Activated CD8-positive, alpha-beta T cell treated with anti-CD3 and anti-CD28 coated beads for 36 hours (primary cell): ENCODE measurements at regions not wholly inside any gene's neighbourhood (a gene's known extent, or its start where the extent isn't known, plus 50 kb on each side); places are given as distances from the start of the nearest gene placed in this dataset.
"Not testable (repeated sequence)": the region's sequence is repeated elsewhere in the genome, so short reads cannot be mapped to it uniquely, and the experiment has no call there.

ENCODE experiments used
- ATAC-seq: fragments of 200-7000 bp; cut with Tn5 transposase; one replicate; pipeline ENCODE4 v1.10.0; 2021; ENCODE audit warnings: mild to moderate bottlenecking, moderate library complexity
- CTCF ChIA-PET: fragments of 350-600 bp; sonication (Branson Sonifier 250); formaldehyde crosslinking; loops from one replicate; lab custom pipeline; 2021; ENCODE audit warnings: antibody characterized with exemption; lab: Charles Lee
- POLR2A ChIA-PET: fragments of 350-600 bp; sonication (Branson Sonifier 250); formaldehyde crosslinking; loops from one replicate; lab custom pipeline; 2021; ENCODE audit warnings: antibody characterized with exemption; lab: Charles Lee
- DNase-seq: peaks from one replicate; pipeline ENCODE4 v3.0.0-alpha.2; 2020
- H3K27ac Mint-ChIP-seq: one replicate; pipeline ENCODE4 v1.8.0; 2021; ENCODE audit warnings: mild to moderate bottlenecking, mixed read lengths
- H3K27me3 Mint-ChIP-seq: one replicate; pipeline ENCODE4 v1.8.0; 2021; ENCODE audit warnings: mixed read lengths
- H3K36me3 Mint-ChIP-seq: one replicate; pipeline ENCODE4 v1.8.0; 2021; ENCODE audit warnings: low read depth, mixed read lengths
- H3K4me1 Mint-ChIP-seq: one replicate; pipeline ENCODE4 v1.8.0; 2021; ENCODE audit warnings: low read depth, mixed read lengths
- H3K4me3 Mint-ChIP-seq: one replicate; pipeline ENCODE4 v1.8.0; 2021; ENCODE audit warnings: mild to moderate bottlenecking, moderate library complexity, mixed read lengths
- H3K9me3 Mint-ChIP-seq: one replicate; pipeline ENCODE4 v1.8.0; 2021; ENCODE audit warnings: mixed read lengths
- CTCF ChIP-seq: fragments of 200-600 bp; IDR thresholded peaks from one replicate; pipeline ENCODE4 v1.8.0; 2022; ENCODE audit warnings: antibody characterized with exemption, mild to moderate bottlenecking
- intact Hi-C: fragments of 100-400 bp; cut with micrococcal nuclease; formaldehyde crosslinking; loops from one replicate; pipeline ENCODE4 v1.10.0; 2022

- POLR2A ChIA-PET: no interaction called here
These were observed 703.2 kb downstream of the XPNPEP1 start for GRCh38 chr10:109219935-109220605.

DNA sequence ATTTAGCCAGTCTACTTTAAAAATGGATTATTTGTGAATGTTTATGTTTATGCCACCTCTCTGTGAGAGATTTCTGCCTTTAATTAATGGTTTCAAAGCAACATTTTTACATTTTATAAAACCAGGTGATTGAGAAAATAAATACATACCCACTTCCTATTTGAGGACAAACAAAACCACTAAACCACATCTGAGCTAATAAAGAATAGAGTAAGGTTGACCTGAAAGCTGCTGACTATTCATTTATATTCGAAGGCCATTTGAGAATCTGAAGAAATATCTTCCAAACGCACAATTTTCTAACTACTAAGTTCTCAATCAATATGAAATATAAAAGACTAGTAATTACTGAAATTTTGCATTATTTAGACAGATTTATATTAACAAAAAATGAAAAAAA is 705.1 kb downstream of the XPNPEP1 start:
- Mint-ChIP-seq H3K27ac (no peak overlapping the region), H3K36me3 (no peaks in the 10 kb centered on the region), H3K4me3 (no peak overlapping the region), H3K27me3 (no peaks in the 10 kb centered on the region), H3K4me1 (no peaks in the 10 kb centered on the region), H3K9me3 (no peaks in the 10 kb centered on the region)
- TF ChIP-seq CTCF: no peak
- CTCF ChIA-PET: no interaction called here
- no peak for DNase-seq
- intact Hi-C loops: no loop called here
- POLR2A ChIA-PET: no interaction called here
- no peak for ATAC-seq

More at GRCh38 chr10:109219935-109220605, 703.2 kb downstream of the XPNPEP1 start:
- no peak overlapping the region for H3K4me3 Mint-ChIP-seq
- H3K27me3 Mint-ChIP-seq: no peaks in the 10 kb centered on the region
- ATAC-seq: no peak
- intact Hi-C loops: no loop called here
- DNase-seq: no peak
- H3K9me3 Mint-ChIP-seq: no peaks in the 10 kb centered on the region
- H3K4me1 Mint-ChIP-seq: no peaks in the 10 kb centered on the region
- no peak overlapping the region for H3K27ac Mint-ChIP-seq
- H3K36me3 Mint-ChIP-seq: no peaks in the 10 kb centered on the region
- CTCF ChIA-PET: interaction anchor here (1.1 kb wide), 1 partner anchor 9 kb away, joined by 3 read pairs; no protein-coding TSS in a partner anchor
- TF ChIP-seq CTCF: no peak

DNA sequence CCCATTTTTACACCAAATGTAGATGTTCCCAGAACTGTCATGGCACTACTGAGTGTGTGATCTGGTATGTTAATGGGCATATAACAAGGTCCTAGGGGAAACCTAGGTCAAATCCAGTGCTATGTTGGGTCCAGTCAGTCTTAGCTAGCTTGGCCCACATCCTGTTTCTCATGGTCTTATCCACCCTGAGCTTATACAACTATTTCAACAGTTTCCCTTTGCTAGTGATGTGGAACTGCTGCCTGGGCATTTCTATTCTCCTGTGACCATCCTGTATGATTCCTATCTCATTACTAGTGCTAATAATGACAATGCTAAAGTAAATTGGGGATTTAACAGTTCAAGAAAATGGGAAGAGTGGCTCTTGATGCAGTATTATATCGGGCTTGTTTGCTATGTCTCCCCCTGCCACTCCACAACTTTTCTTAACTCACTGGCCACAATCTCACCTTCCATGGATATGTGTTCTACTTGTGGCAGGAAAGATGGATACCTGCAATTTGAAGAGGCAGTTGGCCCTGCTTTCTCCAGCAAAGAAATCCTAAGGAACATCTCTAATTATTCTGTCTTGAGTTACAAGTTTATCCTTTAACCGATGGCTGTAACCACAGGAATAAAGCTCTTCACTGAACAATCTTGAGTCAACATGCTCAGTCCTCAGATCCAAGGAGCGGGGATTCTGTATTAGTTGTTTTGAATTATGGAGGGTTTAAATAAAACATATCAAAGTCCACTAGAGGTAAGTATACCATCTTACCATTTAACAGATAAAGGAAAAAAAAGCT is 707.8 kb downstream of the XPNPEP1 start:
- no peak overlapping the region for H3K27ac Mint-ChIP-seq
- no peak for TF ChIP-seq CTCF
- DNase-seq (no peak), ATAC-seq (no peak)
- ChIA-PET POLR2A (no interaction called here), CTCF (no interaction called here)
- no peaks in the 10 kb centered on the region for H3K36me3 Mint-ChIP-seq
- no peaks in the 10 kb centered on the region for H3K27me3 Mint-ChIP-seq
- no peaks in the 10 kb centered on the region for H3K4me1 Mint-ChIP-seq
- intact Hi-C loops: no loop called here
- no peaks in the 10 kb centered on the region for H3K9me3 Mint-ChIP-seq
- H3K4me3 Mint-ChIP-seq: no peak overlapping the region

- intact Hi-C loops, H3K27me3 Mint-ChIP-seq, DNase-seq, H3K4me3 Mint-ChIP-seq, POLR2A ChIA-PET, H3K9me3 Mint-ChIP-seq, H3K27ac Mint-ChIP-seq, CTCF ChIA-PET, H3K36me3 Mint-ChIP-seq, H3K4me1 Mint-ChIP-seq, ATAC-seq: not testable (repeated sequence)
These were observed 708.4 kb downstream of the XPNPEP1 start for GRCh38 chr10:109214891-109215290.

DNA sequence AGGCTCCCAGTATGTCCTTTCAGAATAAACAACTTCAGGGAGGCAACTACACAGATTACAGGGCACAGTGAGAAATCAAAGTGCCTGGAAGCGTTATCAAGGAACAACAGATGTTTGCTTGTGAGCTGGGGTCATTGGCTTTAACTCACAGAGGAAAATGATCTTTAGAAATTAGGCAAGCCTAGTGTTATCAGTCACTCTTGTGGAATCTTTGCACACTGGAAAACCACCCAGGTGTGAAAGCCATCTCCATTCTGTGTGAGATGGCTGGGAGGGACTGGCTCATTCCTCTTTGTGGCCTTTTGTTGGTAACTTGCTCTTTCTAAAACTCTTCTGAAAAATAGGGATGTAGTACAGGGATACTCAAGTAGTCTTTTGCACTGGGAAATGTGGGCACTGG is 716.0 kb downstream of the XPNPEP1 start:
- Mint-ChIP-seq H3K4me3 (no peak overlapping the region), H3K27ac (no peak overlapping the region), H3K4me1 (no peaks in the 10 kb centered on the region), H3K9me3 (peaks cover 1% of the 10 kb centered on the region), H3K27me3 (no peaks in the 10 kb centered on the region), H3K36me3 (no peaks in the 10 kb centered on the region)
- intact Hi-C loops: no loop called here
- CTCF ChIA-PET: interaction anchor here (0.7 kb wide), 1 partner anchor 646 kb away, joined by 4 read pairs; no protein-coding TSS in a partner anchor
- TF ChIP-seq CTCF: no peak
- POLR2A ChIA-PET: no interaction called here
- DNase-seq: no peak
- no peak for ATAC-seq
